Lung (tissue), 11 donors: ENCODE measurements at regions not wholly inside any gene's neighbourhood (a gene's known extent, or its start where the extent isn't known, plus 50 kb on each side); places are given as distances from the start of the nearest gene placed in this dataset.

ENCODE experiments used
- ATAC-seq: fragments of 200-7000 bp; cut with Tn5 transposase; one replicate; pipeline ENCODE4 v1.9.1; 2020; ENCODE audit warnings: moderate number of reproducible peaks; ENCODE audit not compliant: insufficient read depth, low FRiP score
- DNase-seq, 3 donors: peaks; one replicate each; pipeline ENCODE4 v3.0.0-alpha.2; 2013 to 2017
- H3K27ac ChIP-seq, 2 donors: one replicate each; pipeline ENCODE4 v1.5.1; 2013; ENCODE audit warnings: mild to moderate bottlenecking in 2 of 2, moderate library complexity in 2 of 2, control low read depth in 1 of 2, inconsistent platforms in 1 of 2, low read depth in 1 of 2, low read length in 1 of 2
- H3K27me3 ChIP-seq, 3 donors: one replicate each; pipeline ENCODE4 v1.5.1; 2013; ENCODE audit warnings: low read length in 2 of 3; ENCODE audit not compliant: control insufficient read depth in 3 of 3, insufficient read depth in 3 of 3
- H3K36me3 ChIP-seq, 4 donors: one replicate each; pipeline ENCODE4 v1.5.1; 2013; ENCODE audit warnings: low read length in 4 of 4, mild to moderate bottlenecking in 1 of 4, moderate library complexity in 1 of 4; ENCODE audit not compliant: control insufficient read depth in 4 of 4, insufficient read depth in 4 of 4
- H3K4me1 ChIP-seq, 5 donors: one replicate each; pipeline ENCODE4 v1.5.1; 2013; ENCODE audit warnings: low read length in 5 of 5, mild to moderate bottlenecking in 2 of 5, moderate library complexity in 1 of 5; ENCODE audit not compliant: control insufficient read depth in 5 of 5, insufficient read depth in 5 of 5
- H3K4me3 ChIP-seq: one replicate; pipeline ENCODE4 v1.5.1; 2013; ENCODE audit warnings: mild to moderate bottlenecking, control low read depth, moderate library complexity
- H3K9ac ChIP-seq, 2 donors: one replicate each; pipeline ENCODE4 v1.5.1; 2013; ENCODE audit warnings: low read length in 2 of 2, control low read depth in 1 of 2; ENCODE audit not compliant: insufficient read depth in 1 of 2
- H3K9me3 ChIP-seq, 4 donors: one replicate each; pipeline ENCODE4 v1.5.1; 2013; ENCODE audit warnings: low read length in 3 of 4, mild to moderate bottlenecking in 1 of 4, moderate library complexity in 1 of 4; ENCODE audit not compliant: control insufficient read depth in 4 of 4, insufficient read depth in 3 of 4
- WGBS, 2 donors: extraction: QIAGEN DNeasy Blood & Tissue Kit; methylation state at CpG; one replicate each; pipeline ENCODE4 v1.1.7; 2013; 5-methylcytosine and 5-hydroxymethylcytosine counted together
- TF ChIP-seq, protein P1 (sequence below): IDR thresholded peaks from 2 replicates; pipeline ENCODE4 v1.5.1; 2012; ENCODE audit warnings: mild to moderate bottlenecking; ENCODE audit errors: control extremely low read depth, extremely low read depth
- donor health status: control.
- donor health status: control.
- donor health status: Bipolar disorder and iron deficiency.
- donor health status: healthy.
- donor health status: DM: yes; HTN: yes; CAD: no.

GRCh38 chr16:86712158-86713009 lies 134.0 kb downstream of the FOXL1 start:
- no peak overlapping the region for H3K9ac ChIP-seq
- DNase-seq (no peak), ATAC-seq (no peak)
- peaks cover 0 to 9% (median 8%) of the 10 kb centered on the region in 3 donors for H3K27me3 ChIP-seq
- 88 to 89% methylated on average over 18 of the region's 18 CpGs for WGBS, 2 donors
- no peaks in the 10 kb centered on the region for H3K4me1 ChIP-seq
- H3K36me3 ChIP-seq: no peaks in the 10 kb centered on the region
- H3K9me3 ChIP-seq: peaks cover 0 to 13% (median 3%) of the 10 kb centered on the region in 4 donors
- TF ChIP-seq, protein P1, sequence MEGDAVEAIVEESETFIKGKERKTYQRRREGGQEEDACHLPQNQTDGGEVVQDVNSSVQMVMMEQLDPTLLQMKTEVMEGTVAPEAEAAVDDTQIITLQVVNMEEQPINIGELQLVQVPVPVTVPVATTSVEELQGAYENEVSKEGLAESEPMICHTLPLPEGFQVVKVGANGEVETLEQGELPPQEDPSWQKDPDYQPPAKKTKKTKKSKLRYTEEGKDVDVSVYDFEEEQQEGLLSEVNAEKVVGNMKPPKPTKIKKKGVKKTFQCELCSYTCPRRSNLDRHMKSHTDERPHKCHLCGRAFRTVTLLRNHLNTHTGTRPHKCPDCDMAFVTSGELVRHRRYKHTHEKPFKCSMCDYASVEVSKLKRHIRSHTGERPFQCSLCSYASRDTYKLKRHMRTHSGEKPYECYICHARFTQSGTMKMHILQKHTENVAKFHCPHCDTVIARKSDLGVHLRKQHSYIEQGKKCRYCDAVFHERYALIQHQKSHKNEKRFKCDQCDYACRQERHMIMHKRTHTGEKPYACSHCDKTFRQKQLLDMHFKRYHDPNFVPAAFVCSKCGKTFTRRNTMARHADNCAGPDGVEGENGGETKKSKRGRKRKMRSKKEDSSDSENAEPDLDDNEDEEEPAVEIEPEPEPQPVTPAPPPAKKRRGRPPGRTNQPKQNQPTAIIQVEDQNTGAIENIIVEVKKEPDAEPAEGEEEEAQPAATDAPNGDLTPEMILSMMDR: no peak
- no peak overlapping the region for H3K27ac ChIP-seq
- no peak overlapping the region for H3K4me3 ChIP-seq

GRCh38 chr16:86713021-86713631 lies 134.8 kb downstream of the FOXL1 start:
- no peak overlapping the region for H3K4me3 ChIP-seq
- no peak for ATAC-seq
- H3K27ac ChIP-seq: no peak overlapping the region
- H3K9ac ChIP-seq: no peak overlapping the region
- no peak for DNase-seq
- no peaks in the 10 kb centered on the region for H3K4me1 ChIP-seq
- TF ChIP-seq, protein P1: no peak
- H3K9me3 ChIP-seq: peaks cover 0 to 13% (median 3%) of the 10 kb centered on the region in 4 donors
- H3K27me3 ChIP-seq: peaks cover 0 to 9% (median 8%) of the 10 kb centered on the region in 3 donors
- 82 to 85% methylated on average over 25 of the region's 25 CpGs for WGBS, 2 donors
- H3K36me3 ChIP-seq: no peaks in the 10 kb centered on the region

GRCh38 chr16:86714166-86714565 lies 135.8 kb downstream of the FOXL1 start:
- peaks cover 0 to 9% (median 8%) of the 10 kb centered on the region in 3 donors for H3K27me3 ChIP-seq
- H3K4me3 ChIP-seq: no peak overlapping the region
- H3K9ac ChIP-seq: no peak overlapping the region
- WGBS, 2 donors: 62 to 63% methylated on average over 4 of the region's 4 CpGs
- TF ChIP-seq, protein P1: no peak
- H3K27ac ChIP-seq: no peak overlapping the region
- H3K4me1 ChIP-seq: peaks cover 0 to 3% (median 0%) of the 10 kb centered on the region in 5 donors
- DNase-seq (no peak), ATAC-seq (no peak)
- H3K36me3 ChIP-seq: no peaks in the 10 kb centered on the region
- H3K9me3 ChIP-seq: peaks cover 0 to 13% (median 2%) of the 10 kb centered on the region in 4 donors
